GM18519 (cell line): ENCODE measurements at regions not wholly inside any gene's neighbourhood (a gene's known extent, or its start where the extent isn't known, plus 50 kb on each side); places are given as distances from the start of the nearest gene placed in this dataset.

Experiments used
- ATAC-seq: cut with Tn5 transposase; IDR thresholded peaks from one replicate; pipeline ENCODE4 v1.9.1; 2021; ENCODE audit warnings: mild to moderate bottlenecking, moderate library complexity; ENCODE audit not compliant: unreplicated experiment, low FRiP score

GRCh38 chrX:40326186-40326965 is 228.6 kb upstream of the BCOR start:
- no peak for ATAC-seq

GRCh38 chrX:40325161-40325560 is 227.4 kb upstream of the BCOR start:
- no peak for ATAC-seq

GRCh38 chrX:40323977-40324376 is 226.2 kb upstream of the BCOR start:
- no peak for ATAC-seq

- ATAC-seq: no peak
These were observed 223.1 kb upstream of the BCOR start for GRCh38 chrX:40320819-40321218.

GRCh38 chrX:40318801-40319200 is 221.0 kb upstream of the BCOR start:
- ATAC-seq: no peak

- no peak for ATAC-seq
These were observed 220.3 kb upstream of the BCOR start for GRCh38 chrX:40318076-40318475.

- no peak for ATAC-seq
These were observed 218.7 kb upstream of the BCOR start for GRCh38 chrX:40316502-40316901.

- no peak for ATAC-seq
These were observed 216.3 kb upstream of the BCOR start for GRCh38 chrX:40314070-40314469.

- ATAC-seq: no peak
These were observed 215.5 kb upstream of the BCOR start for GRCh38 chrX:40313269-40313668.

- ATAC-seq: no peak
These were observed 212.7 kb upstream of the BCOR start for GRCh38 chrX:40310447-40310846.

- no peak for ATAC-seq
These were observed 212.3 kb upstream of the BCOR start for GRCh38 chrX:40310016-40310415.

- ATAC-seq: no peak
These were observed 210.1 kb upstream of the BCOR start for GRCh38 chrX:40307871-40308270.

GRCh38 chrX:40304115-40304514 is 206.4 kb upstream of the BCOR start:
- no peak for ATAC-seq

GRCh38 chrX:40303256-40304077 is 205.7 kb upstream of the BCOR start:
- no peak for ATAC-seq

GRCh38 chrX:40300286-40300890 is 202.6 kb upstream of the BCOR start:
- ATAC-seq: no peak

- ATAC-seq: no peak
These were observed 201.9 kb upstream of the BCOR start for GRCh38 chrX:40299641-40300046.

- ATAC-seq: no peak
These were observed 201.1 kb upstream of the BCOR start for GRCh38 chrX:40298572-40299479.

- ATAC-seq: no peak
These were observed 200.3 kb upstream of the BCOR start for GRCh38 chrX:40298069-40298468.

GRCh38 chrX:40291553-40291952 is 193.8 kb upstream of the BCOR start:
- ATAC-seq: no peak

- no peak for ATAC-seq
These were observed 192.8 kb upstream of the BCOR start for GRCh38 chrX:40290517-40290916.
